HG03139 (cell line): ENCODE measurements at regions not wholly inside any gene's neighbourhood (a gene's known extent, or its start where the extent isn't known, plus 50 kb on each side); places are given as distances from the start of the nearest gene placed in this dataset.

ENCODE experiments used
- ATAC-seq: cut with Tn5 transposase; IDR thresholded peaks from one replicate; pipeline ENCODE4 v1.9.1; 2021; ENCODE audit not compliant: unreplicated experiment

- ATAC-seq, result no peak
Measured at GRCh38 chr4:30930276-30930675, 210.1 kb downstream of the PCDH7 start.

GRCh38 chr4:30932581-30932980 is 212.4 kb downstream of the PCDH7 start:
- no peak for ATAC-seq

- ATAC-seq, result no peak
Measured at GRCh38 chr4:30939069-30939468, 218.9 kb downstream of the PCDH7 start.

GRCh38 chr4:30939684-30940083 is 219.5 kb downstream of the PCDH7 start:
- ATAC-seq, result no peak

GRCh38 chr4:30941641-30942040 is 221.5 kb downstream of the PCDH7 start:
- no peak for ATAC-seq

- no peak for ATAC-seq
Measured at GRCh38 chr4:30943356-30943755, 223.2 kb downstream of the PCDH7 start.

GRCh38 chr4:30945586-30945985 is 225.4 kb downstream of the PCDH7 start:
- ATAC-seq, result no peak

- ATAC-seq, result no peak
Measured at GRCh38 chr4:30946288-30946687, 226.1 kb downstream of the PCDH7 start.

GRCh38 chr4:30948653-30949052 is 228.5 kb downstream of the PCDH7 start:
- ATAC-seq, result no peak

- no peak for ATAC-seq
Measured at GRCh38 chr4:30950737-30951136, 230.6 kb downstream of the PCDH7 start.

GRCh38 chr4:30952526-30953219 is 232.5 kb downstream of the PCDH7 start:
- ATAC-seq, result no peak

- no peak for ATAC-seq
Measured at GRCh38 chr4:30953799-30954198, 233.6 kb downstream of the PCDH7 start.

GRCh38 chr4:30956916-30957315 is 236.7 kb downstream of the PCDH7 start:
- no peak for ATAC-seq

- no peak for ATAC-seq
Measured at GRCh38 chr4:30957706-30958105, 237.5 kb downstream of the PCDH7 start.

- ATAC-seq, result no peak
Measured at GRCh38 chr4:30959781-30960485, 239.8 kb downstream of the PCDH7 start.

GRCh38 chr4:30962939-30963338 is 242.8 kb downstream of the PCDH7 start:
- ATAC-seq, result no peak

- no peak for ATAC-seq
Measured at GRCh38 chr4:30968926-30969325, 248.8 kb downstream of the PCDH7 start.

- no peak for ATAC-seq
Measured at GRCh38 chr4:30972542-30972941, 252.4 kb downstream of the PCDH7 start.

- ATAC-seq, result no peak
Measured at GRCh38 chr4:30973993-30974392, 253.8 kb downstream of the PCDH7 start.

- no peak for ATAC-seq
Measured at GRCh38 chr4:30979402-30979801, 259.2 kb downstream of the PCDH7 start.

GRCh38 chr4:30989508-30989907 is 269.3 kb downstream of the PCDH7 start:
- peak; percentile 50 for ATAC-seq

GRCh38 chr4:30996841-30997240 is 276.7 kb downstream of the PCDH7 start:
- no peak for ATAC-seq

- ATAC-seq, result no peak
Measured at GRCh38 chr4:31005037-31005436, 284.9 kb downstream of the PCDH7 start.
